Gastroesophageal sphincter (tissue), 3 donors: ENCODE measurements at regions not wholly inside any gene's neighbourhood (a gene's known extent, or its start where the extent isn't known, plus 50 kb on each side); places are given as distances from the start of the nearest gene placed in this dataset.
"Not testable (repeated sequence)": the region's sequence is repeated elsewhere in the genome, so short reads cannot be mapped to it uniquely, and the experiment has no call there.

ENCODE experiments used
- CTCF ChIP-seq, 4 experiments: fragments of 200-600 bp in 2 of 4; fragments of 450-650 bp in 2 of 4; sonication (generic) in 1 of 4; IDR thresholded peaks; one replicate each; pipeline ENCODE4 v1.5.1; 2017 to 2019; ENCODE audit warnings: antibody characterized with exemption in 4 of 4, mild to moderate bottlenecking in 2 of 4, moderate library complexity in 2 of 4
- EP300 ChIP-seq: sonication (generic); formaldehyde crosslinking; IDR thresholded peaks from one replicate; pipeline ENCODE4 v1.6.1; 2017; ENCODE audit warnings: antibody characterized with exemption, mild to moderate bottlenecking
- POLR2A ChIP-seq, 2 donors: fragments of 450-650 bp; IDR thresholded peaks; one replicate each; pipeline ENCODE4 v1.6.1; 2017; ENCODE audit warnings: antibody characterized with exemption in 2 of 2, mild to moderate bottlenecking in 2 of 2, moderate library complexity in 1 of 2
- POLR2AphosphoS5 ChIP-seq: sonication (generic); formaldehyde crosslinking; IDR thresholded peaks from one replicate; pipeline ENCODE4 v1.6.1; 2017; ENCODE audit warnings: antibody characterized with exemption

GRCh38 chr14:29414931-29415330, 512.7 kb downstream of the PRKD1 start:
- TF ChIP-seq POLR2AphosphoS5; CTCF (IDR thresholded peaks at IDR 0.05); POLR2A (IDR thresholded peaks at IDR 0.05); EP300: not testable (repeated sequence)
